HEK293 (cell line): ENCODE measurements at regions not wholly inside any gene's neighbourhood (a gene's known extent, or its start where the extent isn't known, plus 50 kb on each side); places are given as distances from the start of the nearest gene placed in this dataset.

ENCODE experiments used
- CTCF ChIP-seq: fragments of 450-650 bp; formaldehyde crosslinking; IDR thresholded peaks from 2 replicates; pipeline ENCODE4 v1.5.1; 2016; ENCODE audit warnings: missing biosample characterization, missing genetic modification characterization
- KLF8 ChIP-seq: fragments of 450-650 bp; formaldehyde crosslinking; IDR thresholded peaks from 2 replicates; pipeline ENCODE4 v1.5.1; 2016; ENCODE audit warnings: missing biosample characterization, missing genetic modification characterization
- REST ChIP-seq: fragments of 450-650 bp; formaldehyde crosslinking; IDR thresholded peaks from 2 replicates; pipeline ENCODE4 v1.5.1; 2016; ENCODE audit warnings: missing biosample characterization, missing genetic modification characterization
- YY1 ChIP-seq: fragments of 450-650 bp; formaldehyde crosslinking; IDR thresholded peaks from 2 replicates; pipeline ENCODE4 v1.5.1; 2018; ENCODE audit warnings: missing biosample characterization, missing genetic modification characterization
- ZFP37 ChIP-seq: fragments of 450-650 bp; formaldehyde crosslinking; IDR thresholded peaks from 2 replicates; pipeline ENCODE4 v1.5.1; 2016; ENCODE audit warnings: missing biosample characterization, missing genetic modification characterization
- ZNF138 ChIP-seq: fragments of 450-650 bp; formaldehyde crosslinking; IDR thresholded peaks from 2 replicates; pipeline ENCODE4 v1.5.1; 2016; ENCODE audit warnings: missing biosample characterization, missing genetic modification characterization, borderline replicate concordance
- ZNF280C ChIP-seq: fragments of 450-650 bp; formaldehyde crosslinking; IDR thresholded peaks from 2 replicates; pipeline ENCODE4 v1.5.1; 2016; ENCODE audit warnings: missing biosample characterization, missing genetic modification characterization
- ZNF449 ChIP-seq: fragments of 450-650 bp; formaldehyde crosslinking; IDR thresholded peaks from 2 replicates; pipeline ENCODE4 v1.5.1; 2017; ENCODE audit warnings: missing biosample characterization, mild to moderate bottlenecking, missing genetic modification characterization, moderate library complexity
- ZNF510 ChIP-seq: fragments of 450-650 bp; formaldehyde crosslinking; IDR thresholded peaks from 2 replicates; pipeline ENCODE4 v1.5.1; 2018; ENCODE audit warnings: mild to moderate bottlenecking, missing genetic modification characterization, missing biosample characterization; ENCODE audit not compliant: insufficient replicate concordance
- ZNF514 ChIP-seq: fragments of 450-650 bp; formaldehyde crosslinking; IDR thresholded peaks from 2 replicates; pipeline ENCODE4 v1.5.1; 2016; ENCODE audit warnings: missing biosample characterization, missing genetic modification characterization
- ZNF558 ChIP-seq: fragments of 450-650 bp; formaldehyde crosslinking; IDR thresholded peaks from 2 replicates; pipeline ENCODE4 v1.5.1; 2016; ENCODE audit warnings: missing biosample characterization, missing genetic modification characterization
- ZNF610 ChIP-seq: fragments of 450-650 bp; formaldehyde crosslinking; IDR thresholded peaks from 2 replicates; pipeline ENCODE4 v1.5.1; 2016; ENCODE audit warnings: missing biosample characterization, missing genetic modification characterization, borderline replicate concordance
- ZNF664 ChIP-seq: fragments of 450-650 bp; formaldehyde crosslinking; IDR thresholded peaks from 2 replicates; pipeline ENCODE4 v1.5.1; 2016; ENCODE audit warnings: missing biosample characterization, missing genetic modification characterization
- TF ChIP-seq, protein P1 (sequence below): fragments of 450-650 bp; formaldehyde crosslinking; IDR thresholded peaks from 2 replicates; pipeline ENCODE4 v1.5.1; 2016; ENCODE audit warnings: missing biosample characterization, missing genetic modification characterization

GRCh38 chr15:47872869-47873432, 155.6 kb downstream of the SEMA6D start:
- TF ChIP-seq ZNF138 (tag by site-specific recombination), result no peak
- TF ChIP-seq CTCF (tag by site-specific recombination), result no peak
- no peak for TF ChIP-seq ZNF280C
- TF ChIP-seq ZNF664, result no peak
- no peak for TF ChIP-seq REST (tag by site-specific recombination)
- TF ChIP-seq ZNF449 (tag by site-specific recombination), result no peak
- TF ChIP-seq, protein P1, sequence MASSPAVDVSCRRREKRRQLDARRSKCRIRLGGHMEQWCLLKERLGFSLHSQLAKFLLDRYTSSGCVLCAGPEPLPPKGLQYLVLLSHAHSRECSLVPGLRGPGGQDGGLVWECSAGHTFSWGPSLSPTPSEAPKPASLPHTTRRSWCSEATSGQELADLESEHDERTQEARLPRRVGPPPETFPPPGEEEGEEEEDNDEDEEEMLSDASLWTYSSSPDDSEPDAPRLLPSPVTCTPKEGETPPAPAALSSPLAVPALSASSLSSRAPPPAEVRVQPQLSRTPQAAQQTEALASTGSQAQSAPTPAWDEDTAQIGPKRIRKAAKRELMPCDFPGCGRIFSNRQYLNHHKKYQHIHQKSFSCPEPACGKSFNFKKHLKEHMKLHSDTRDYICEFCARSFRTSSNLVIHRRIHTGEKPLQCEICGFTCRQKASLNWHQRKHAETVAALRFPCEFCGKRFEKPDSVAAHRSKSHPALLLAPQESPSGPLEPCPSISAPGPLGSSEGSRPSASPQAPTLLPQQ (tag by site-specific recombination), result no peak
- no peak for TF ChIP-seq ZNF558
- TF ChIP-seq ZFP37 (tag by site-specific recombination), result no peak
- TF ChIP-seq KLF8 (tag by site-specific recombination), result no peak
- no peak for TF ChIP-seq ZNF514 (tag by site-specific recombination)
- TF ChIP-seq ZNF610, result no peak
- no peak for TF ChIP-seq ZNF510 (tag by site-specific recombination)
- no peak for TF ChIP-seq YY1 (tag by site-specific recombination)
